NCI-H1092 (cell line): ENCODE measurements at regions not wholly inside any gene's neighbourhood (a gene's known extent, or its start where the extent isn't known, plus 50 kb on each side); places are given as distances from the start of the nearest gene placed in this dataset.

Source experiments
- DNase-seq: peaks from one replicate; lab custom pipeline; 2025; lab: John Stamatoyannopoulos, UW

- DNase-seq, result no peak
Measured at GRCh38 chr21:19842601-19843000, 1155.6 kb upstream of the NCAM2 start.

DNA sequence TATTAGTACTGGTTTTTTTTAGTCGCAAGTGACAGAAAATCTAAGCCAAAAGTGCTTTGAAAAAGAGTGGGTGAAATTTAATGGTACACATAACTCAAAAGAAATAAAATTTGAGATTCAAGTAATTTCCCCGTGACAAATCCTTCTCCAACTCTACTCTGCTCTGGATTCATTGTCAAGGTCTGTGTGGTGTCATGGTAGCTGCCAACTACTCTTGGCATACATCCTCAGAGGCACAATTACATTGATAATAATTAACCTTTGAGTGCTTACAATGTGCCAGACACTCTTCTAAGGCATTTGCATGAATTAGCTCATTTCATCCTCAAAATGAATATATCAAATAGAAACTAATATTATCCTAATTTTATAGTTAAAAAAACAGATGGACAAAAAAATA lies 1153.9 kb upstream of the NCAM2 start:
- DNase-seq, result no peak

- no peak for DNase-seq
Measured at GRCh38 chr21:19850157-19850556, 1148.1 kb upstream of the NCAM2 start.

GRCh38 chr21:19853061-19853460 lies 1145.1 kb upstream of the NCAM2 start:
- no peak for DNase-seq

- no peak for DNase-seq
Measured at GRCh38 chr21:19853709-19854575, 1144.3 kb upstream of the NCAM2 start.

DNA sequence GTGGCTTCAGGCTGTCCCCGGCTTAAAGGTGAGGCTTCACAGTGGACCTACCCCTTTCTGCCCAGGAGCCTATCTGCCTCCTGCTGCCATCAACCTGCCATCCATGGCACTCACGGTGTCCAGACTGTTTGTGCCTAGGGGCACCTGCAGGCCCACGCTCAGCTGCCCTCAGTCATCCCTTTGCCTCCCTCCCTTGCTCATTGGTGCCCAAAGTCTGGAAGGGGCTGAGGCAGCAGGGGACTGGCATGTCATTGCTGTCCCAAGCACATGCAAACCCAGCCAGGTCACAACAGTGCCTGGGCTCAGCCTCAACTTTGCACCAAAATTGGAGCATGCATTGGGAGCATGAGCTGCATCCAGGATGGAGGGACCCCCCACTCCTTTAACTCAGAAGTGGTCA lies 1142.7 kb upstream of the NCAM2 start:
- no peak for DNase-seq

DNA sequence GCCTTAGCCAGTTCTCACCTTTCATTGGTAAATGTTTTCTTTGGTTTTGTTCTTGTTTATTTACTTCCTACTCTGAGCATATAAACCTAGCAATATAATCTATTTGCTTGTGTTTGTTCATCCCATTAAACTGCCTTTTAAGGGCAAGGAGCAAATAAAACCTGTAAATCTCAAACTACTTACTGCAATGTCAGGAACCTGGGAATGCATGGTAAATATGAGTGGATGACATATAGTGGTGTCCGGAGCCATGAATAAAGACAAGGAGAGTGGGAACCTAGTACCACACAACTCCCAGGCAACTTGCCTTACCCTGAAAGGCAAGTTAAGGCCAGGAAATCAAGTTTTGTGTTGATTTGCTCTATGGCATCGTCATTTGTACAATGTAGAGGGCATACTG lies 1133.7 kb upstream of the NCAM2 start:
- DNase-seq, result no peak

GRCh38 chr21:19870682-19871081 lies 1127.5 kb upstream of the NCAM2 start:
- DNase-seq, result no peak

DNA sequence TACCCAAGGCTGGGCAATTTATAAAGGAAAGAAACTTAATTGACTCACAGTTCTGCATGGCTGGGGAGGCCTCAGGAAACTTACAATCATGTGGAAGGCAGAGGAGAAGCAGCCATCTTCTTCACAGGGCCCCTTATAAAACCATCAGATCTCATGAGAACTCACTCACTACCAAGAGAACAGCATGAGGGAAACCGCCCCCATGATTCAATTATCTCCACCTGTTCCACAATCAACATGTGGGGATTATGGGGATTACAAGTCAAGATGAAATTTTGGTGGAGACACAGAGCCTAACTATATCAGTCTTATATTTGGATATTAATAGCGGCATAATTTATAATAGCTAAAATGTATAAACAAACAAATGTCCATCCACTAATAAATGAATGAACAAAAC lies 1123.7 kb upstream of the NCAM2 start:
- DNase-seq, result no peak

DNA sequence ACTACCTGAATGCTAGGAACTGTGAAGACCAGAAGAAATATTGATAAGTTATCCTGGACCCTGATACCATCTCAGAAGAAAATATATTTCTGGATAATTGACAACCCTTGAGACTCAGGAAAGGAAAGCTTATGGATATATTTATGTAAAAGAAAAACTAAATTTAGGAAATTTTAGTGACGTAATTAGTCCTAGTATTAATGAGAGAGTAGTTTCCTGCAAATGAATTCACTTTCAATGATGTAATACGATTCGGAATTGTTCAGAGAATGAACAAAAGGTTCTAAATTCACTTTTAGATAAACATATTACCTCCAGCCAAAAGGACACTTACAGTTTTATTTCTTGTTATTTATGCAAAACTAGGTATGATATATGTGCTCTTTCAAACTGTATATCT lies 1120.1 kb upstream of the NCAM2 start:
- DNase-seq, result no peak

- no peak for DNase-seq
Measured at GRCh38 chr21:19899645-19900044, 1098.6 kb upstream of the NCAM2 start.

DNA sequence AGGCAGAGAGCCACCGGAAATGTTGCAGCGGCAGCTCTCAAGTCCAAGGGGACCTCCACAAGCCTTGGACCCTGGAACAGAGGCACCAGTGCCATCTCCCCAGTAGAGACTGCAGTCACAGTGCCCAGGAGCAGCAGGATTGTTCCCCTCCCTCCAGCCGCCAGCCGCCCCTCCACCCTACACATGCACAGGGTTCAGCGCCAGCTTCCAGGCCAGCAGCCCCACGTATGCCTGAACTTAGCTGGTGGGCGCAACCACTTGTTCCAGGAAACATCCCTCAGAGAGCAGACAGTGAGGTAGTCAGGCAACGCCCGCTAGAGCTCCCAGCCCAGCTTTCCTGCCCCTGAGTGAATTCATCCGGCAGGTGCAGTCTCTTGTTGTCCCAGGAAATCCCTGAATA lies 1098.1 kb upstream of the NCAM2 start:
- no peak for DNase-seq

DNA sequence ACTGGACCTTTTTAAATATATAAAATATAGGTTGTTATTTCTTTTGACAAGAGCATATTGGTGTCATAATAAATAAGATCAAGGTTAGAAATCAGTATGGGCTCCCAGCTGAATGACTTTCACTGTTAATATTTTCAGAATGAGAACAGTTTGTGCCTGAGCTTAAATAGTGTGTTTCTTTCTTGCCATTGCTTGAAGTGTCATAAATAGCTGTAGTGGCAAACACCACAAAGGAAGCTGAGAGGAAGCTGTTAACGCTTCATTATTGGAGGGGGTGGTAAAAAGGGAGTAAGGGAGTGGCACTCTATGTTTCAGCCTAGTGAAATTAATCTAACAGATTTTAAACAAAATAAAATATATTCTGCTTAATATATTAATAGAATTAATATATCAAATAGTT lies 1089.8 kb upstream of the NCAM2 start:
- no peak for DNase-seq

GRCh38 chr21:19914028-19914427 lies 1084.2 kb upstream of the NCAM2 start:
- DNase-seq, result no peak

DNA sequence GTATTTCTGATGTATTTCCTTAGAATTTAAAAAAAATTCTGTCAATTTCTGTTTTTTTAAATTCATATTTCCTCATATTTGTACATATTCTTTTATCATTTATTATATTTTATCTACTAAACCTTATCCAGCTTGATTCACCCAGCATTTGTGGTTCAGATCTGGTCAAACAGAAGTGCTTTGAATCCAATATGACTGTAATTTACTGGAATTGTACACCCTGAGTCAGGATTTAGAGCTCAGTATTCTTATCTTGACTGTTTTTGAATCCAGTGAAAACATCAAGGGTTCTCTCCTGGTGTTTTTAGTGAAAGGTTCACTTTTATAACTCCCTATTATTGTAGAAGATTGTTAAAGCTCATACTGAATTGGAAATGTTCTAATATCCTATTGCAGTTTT lies 1077.0 kb upstream of the NCAM2 start:
- no peak for DNase-seq

- no peak for DNase-seq
Measured at GRCh38 chr21:19922122-19922521, 1076.1 kb upstream of the NCAM2 start.

DNA sequence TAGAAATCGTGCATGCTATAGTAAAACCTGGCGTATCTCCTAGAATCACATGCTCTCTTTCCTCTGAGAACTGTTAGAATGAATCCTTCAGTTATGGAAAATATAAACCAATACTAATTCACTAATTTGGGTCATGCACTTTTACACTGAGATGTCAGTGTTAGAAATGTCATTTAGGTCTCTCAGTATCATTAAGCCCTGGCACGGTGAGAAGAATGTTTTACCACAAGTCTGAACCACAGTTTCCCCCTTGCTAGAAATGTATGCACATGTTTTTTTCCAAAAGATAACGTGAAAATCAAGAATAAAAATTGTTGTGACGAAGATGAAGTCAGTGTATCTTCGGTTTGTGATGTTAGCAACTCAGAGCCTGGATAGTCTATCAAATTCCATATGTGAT lies 1062.7 kb upstream of the NCAM2 start:
- no peak for DNase-seq

DNA sequence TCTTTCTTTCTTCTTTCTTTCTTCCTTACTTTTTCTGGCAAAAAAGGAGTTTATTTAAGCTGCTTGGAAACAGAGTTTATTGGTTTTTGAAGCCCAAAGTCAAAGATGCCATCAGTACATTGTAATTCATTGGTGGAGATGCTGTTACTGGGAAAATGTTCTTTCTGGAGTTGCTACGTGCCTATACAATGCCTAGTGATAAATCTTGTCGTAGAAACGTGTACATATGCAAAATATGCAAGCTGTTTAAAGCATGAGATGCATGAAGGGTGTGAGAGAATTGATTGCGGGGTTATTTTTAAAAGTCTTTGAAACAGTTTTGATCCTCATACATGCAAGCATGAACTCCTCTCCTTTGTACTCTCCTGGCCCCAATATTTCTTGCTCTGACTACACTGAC lies 1060.6 kb upstream of the NCAM2 start:
- DNase-seq, result no peak

- DNase-seq, result no peak
Measured at GRCh38 chr21:19941626-19942025, 1056.6 kb upstream of the NCAM2 start.

- DNase-seq, result no peak
Measured at GRCh38 chr21:19950347-19950746, 1047.9 kb upstream of the NCAM2 start.

- DNase-seq, result no peak
Measured at GRCh38 chr21:19969156-19969555, 1029.1 kb upstream of the NCAM2 start.

DNA sequence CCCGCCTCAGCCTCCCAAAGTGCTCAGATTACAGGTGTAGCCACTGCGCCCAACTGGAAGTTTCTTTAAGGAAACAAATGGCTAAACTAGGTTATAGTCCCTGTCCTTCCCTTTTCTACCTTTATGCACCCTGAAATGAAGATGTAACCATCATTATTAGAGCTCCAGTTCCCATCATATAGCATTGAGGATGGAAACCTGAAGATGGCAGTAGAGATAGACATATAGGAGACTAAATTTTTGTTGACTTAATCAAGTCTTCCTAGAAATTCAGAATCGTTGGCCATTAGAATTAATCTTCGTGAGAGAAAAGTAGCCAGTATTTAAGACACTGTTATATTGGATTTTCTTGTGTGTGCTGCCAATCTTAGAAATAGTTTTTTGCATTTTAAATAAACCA lies 1016.3 kb upstream of the NCAM2 start:
- no peak for DNase-seq

- DNase-seq, result no peak
Measured at GRCh38 chr21:19986396-19986795, 1011.8 kb upstream of the NCAM2 start.

GRCh38 chr21:19987671-19988070 lies 1010.5 kb upstream of the NCAM2 start:
- DNase-seq, result no peak
